ENCODE measurements at regions not wholly inside any gene's neighbourhood (a gene's known extent, or its start where the extent isn't known, plus 50 kb on each side); places are given as distances from the start of the nearest gene placed in this dataset.
"Not testable (repeated sequence)": the region's sequence is repeated elsewhere in the genome, so short reads cannot be mapped to it uniquely, and the experiment has no call there.

DNA sequence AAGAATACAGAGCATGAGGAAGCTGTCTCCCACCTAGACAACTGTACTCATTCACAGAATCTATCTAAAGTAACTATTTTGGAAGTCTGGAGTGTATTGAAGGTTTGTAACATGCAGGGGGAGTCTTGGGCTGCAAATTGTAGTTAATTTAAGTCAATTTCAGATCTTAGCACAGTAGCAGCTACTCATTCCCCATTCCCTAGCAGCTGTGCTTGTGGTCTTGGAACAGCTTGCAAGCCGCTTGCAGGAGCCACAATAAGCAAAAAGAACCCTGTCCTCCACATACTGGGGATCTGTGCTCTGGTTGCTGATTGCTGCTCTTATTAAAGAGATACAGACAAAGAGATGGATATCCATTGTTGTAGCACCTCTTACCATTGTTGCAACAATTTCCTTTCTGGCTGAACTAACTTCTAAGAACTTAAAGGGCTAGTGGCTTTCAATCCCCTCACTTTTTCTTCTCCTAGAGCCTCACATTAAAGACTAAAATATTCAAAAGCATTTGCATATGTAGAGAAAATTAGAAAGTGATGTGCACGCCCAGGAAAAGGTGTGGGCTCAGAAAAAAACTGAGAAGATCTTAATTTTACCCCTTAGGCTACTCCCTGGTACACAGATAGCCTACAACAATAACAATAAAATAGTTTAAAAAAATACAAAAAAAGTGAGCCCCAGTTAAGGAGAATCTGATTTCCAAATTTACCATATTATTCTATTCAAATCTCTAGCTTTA, 1775.1 kb upstream of the PIK3C3 start:
- DNase-seq: no peak

DNA sequence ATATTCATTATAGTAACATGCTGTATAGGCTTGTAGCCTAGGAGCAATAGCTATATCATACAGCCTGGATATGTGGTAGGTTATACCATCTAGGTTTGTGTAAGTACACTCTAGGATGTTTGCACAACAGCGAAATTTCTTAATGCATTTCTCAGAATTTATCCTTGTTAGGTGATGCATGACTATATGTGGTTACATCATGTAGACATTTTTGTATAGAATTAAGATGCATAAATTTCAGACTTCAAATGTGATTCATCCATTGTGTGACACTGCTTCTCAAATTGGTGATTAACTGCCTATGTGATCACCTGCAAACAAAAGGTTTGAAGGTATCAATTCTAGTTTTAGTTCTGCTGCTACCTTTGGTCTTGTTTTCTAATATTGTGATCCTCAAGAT, 1787.0 kb upstream of the PIK3C3 start:
- DNase-seq: no peak

DNA sequence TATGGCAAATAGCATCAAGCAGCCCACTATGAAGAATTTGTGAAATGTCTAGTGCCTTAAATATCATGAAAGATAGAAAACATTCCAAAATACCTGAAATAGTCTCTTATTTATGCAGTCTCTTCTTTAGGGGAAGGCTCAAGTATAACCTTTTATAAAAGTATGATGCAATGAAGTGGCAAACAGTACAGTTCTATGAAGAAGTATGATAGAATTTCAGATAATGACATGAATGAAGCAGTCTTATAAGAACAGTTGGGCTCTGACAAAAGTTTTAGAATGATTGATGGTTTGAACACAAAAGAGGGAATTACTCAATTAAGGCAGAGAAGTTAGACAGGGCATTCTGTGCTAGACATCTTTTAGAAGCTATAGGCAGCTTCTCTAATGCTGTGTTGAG, 1791.8 kb upstream of the PIK3C3 start:
- no peak for DNase-seq

DNA sequence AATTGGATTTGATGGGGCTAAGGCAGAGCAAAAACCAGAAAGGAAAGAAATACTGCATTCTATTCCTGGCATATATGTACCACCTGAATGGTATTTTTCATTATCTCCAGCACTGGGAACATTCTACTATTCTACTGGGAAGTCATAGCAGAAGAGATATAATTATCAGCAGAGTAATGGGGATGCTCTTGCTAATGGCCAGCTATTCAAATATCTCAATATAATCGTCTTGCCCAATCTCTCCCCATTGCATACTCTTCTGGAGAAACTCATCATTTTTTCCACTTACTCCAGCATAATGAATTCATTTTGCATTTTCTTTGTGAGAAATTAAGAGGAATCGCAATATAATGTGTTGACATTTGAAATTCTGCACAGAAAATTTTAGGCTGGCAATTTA, 1794.7 kb upstream of the PIK3C3 start:
- DNase-seq: no peak

DNA sequence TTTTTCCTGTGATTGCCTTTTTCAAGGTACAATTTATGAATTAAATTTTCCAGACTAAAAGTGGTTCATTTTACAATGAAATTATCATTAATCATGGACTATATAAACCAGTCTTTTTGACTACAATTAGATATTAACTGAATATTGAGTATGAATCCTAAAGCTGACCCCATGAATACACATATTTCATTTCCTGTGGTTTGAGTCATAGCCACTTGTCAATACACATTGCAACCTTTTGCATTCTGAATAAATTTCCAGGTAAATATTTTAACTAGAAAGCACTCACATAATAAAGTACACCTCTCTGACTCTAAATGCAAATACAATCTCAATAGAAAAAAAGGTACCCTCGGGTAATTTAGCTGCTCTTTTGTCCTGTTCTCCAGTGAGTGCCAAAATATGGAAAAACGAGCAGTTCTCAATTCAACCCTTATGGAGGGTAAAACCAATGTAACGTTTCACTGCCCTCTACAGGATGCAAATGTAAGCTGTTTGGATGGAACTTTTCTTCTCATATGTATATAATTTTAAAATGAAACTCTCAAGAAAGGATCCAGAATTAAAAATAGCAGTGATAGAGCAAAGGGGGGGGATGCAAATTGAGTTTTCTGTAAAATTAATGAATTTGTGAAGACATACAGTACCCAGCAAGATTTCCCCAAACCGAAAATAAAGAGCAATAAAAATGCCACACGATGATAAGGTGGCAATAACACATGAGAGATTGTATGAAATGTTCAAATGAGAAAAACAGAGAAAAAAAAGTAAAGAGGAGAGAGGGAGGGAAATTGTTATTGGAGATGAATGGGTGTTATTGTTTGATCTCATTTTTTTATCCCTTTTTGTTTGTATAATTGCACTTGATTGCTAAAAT, 1795.7 kb upstream of the PIK3C3 start:
- DNase-seq: peak; percentile 29

DNA sequence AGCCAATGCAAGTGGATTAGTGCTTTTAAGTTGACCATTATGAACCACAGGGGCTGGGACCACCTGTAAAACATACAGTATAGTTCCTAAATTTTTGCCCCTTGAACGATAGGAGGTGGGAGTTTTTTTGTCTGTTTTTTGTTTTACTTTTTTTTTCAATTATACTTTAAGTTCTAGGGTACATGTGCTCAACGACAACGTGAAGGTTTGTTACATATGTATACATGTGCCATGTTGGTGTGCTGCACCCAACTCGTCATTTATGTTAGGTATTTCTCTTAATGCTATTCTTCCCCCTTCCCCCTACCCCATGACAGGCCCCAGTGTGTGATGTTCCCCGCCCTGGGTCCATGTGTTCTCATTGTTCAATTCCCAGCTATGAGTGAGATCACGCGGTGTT, 1797.9 kb upstream of the PIK3C3 start:
- DNase-seq: no peak

DNA sequence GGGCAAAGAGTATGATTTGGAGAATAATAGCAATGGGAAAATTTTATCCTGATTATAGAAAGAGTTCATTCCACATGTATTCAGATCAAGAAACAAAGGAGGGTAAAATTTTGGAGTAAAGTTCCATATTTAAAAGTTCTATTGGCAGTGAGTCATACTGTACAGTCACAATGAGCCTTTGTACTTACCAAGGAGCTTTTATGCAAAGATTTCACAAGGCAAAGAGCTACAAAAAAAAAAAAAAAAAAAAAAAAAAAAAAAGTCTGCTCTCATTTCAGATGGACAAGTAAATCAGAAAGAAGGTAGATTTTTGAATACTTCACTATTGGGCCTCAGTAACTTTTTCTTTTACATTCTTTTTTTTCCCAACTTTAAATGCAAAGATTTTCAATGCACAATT, 1802.2 kb upstream of the PIK3C3 start:
- DNase-seq: no peak

DNA sequence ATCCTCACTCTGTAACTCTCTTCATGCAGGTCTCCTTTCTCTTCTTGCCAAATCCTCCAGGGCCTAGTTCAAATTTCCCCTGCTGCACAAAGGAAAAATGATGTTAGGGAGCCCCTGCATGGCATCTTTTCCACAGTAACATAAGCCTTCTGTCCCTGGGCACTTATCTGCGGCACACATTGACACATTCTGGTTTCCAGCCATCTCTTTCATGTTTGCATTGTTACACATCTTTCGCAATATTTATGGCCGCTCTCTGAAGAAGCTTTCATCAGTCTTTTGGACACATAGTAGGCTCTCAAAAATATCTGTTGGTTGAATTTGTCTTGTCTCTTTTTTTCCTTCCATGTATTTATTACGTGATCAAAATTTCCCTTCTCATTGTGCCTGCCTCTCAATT, 1806.1 kb upstream of the PIK3C3 start:
- no peak for DNase-seq

DNA sequence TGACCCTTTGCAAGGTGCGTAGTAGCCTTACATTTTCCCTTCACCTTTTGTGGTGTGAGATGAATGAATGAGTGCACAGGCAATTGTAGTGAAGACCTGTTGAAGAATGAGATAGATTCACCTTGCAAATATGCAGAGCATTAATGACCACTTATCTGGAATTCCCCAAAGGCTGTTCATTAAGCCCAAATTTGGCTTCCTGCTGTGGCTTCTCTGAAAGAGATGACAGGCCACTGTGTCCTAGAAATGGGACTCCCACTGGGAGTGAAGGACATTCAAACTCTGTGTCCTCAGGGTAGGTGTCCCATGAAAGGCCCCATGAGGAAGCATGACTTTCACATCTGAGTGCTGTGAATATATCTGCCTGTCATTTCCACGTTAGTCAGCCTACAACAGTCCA, 1821.8 kb upstream of the PIK3C3 start:
- no peak for DNase-seq

DNA sequence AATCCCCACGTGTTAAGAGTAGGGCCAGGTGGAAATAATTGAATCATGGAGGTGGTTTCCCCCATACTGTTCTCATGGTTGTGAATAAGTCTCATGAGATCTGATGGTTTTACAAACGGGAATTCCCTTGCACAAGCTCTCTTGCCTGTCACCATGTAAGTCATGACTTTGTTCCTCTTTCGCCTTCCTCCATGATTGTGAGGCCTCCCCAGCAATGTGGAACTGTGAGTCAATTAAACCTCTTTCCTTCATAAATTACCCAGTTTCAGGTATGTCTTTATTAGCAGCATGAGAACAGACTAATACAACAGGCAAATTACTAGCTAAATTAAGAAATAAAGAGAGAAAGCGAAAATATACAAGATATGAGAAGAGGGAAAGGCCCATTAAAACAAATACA, 1822.6 kb upstream of the PIK3C3 start:
- DNase-seq: not testable (repeated sequence)

DNA sequence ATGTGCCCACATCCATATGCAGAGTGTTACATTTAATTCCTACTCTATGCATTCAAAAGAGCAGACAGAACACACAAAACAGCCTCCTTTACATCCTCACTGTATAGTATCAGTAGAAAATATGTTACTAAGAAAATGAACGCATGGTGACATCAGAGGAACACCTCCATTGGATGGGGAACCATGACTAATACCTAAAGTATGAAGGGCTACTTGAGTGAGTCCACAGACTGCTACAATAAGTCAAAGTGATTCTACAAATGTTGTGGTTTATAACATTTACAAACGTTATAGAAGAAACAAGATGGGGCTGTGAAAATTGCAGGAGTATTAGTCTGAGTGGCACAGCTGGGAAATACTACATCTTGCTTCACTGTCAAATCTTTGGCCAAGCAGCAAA, 1830.9 kb upstream of the PIK3C3 start:
- DNase-seq: no peak

DNA sequence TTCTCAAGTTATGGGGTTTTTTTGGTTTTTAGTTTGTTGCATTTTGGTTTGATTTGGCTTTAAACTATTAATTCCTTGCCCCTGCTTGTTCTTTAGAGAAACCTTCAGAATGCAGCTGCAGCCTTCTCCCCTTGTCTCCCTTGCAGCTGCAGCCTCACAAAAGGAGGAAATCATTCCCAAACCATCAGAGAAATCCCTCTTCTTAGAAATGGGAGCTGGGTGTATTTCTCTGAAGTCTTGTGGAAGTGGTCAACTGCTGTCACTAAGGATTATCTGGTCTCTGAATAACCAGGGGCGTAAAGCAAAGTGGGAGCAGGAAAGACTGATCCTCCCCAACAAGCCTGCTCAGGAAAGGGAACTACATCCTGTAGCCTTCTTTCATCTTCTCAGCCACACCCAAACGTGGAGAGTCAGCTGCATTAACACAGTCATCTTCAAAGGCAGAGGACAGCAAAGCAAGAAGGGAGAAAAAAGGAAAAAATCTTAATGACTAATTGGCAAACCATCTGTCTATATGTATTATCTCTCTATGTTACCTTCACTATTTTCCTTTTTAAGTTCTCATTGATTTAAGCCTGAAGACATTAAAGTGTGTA, 1834.1 kb upstream of the PIK3C3 start:
- DNase-seq: no peak

DNA sequence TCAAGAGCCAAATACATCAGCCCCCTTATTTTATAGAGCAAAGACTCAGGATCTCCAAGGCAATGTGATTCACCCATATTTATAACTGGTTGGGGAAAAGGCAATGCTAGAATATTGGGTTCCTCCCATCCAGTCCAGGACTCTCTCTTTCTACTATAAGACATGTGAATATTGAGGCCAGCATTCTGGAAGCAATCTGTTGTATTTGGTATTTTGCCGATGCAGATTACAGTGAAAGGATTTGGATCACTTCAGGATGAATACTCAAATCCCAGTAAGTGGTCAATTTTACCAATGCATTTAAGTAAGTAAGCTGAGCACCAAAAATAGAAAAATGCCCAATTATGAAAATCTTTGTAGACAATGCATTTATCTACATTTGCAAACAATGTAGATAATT, 1834.7 kb upstream of the PIK3C3 start:
- no peak for DNase-seq

DNA sequence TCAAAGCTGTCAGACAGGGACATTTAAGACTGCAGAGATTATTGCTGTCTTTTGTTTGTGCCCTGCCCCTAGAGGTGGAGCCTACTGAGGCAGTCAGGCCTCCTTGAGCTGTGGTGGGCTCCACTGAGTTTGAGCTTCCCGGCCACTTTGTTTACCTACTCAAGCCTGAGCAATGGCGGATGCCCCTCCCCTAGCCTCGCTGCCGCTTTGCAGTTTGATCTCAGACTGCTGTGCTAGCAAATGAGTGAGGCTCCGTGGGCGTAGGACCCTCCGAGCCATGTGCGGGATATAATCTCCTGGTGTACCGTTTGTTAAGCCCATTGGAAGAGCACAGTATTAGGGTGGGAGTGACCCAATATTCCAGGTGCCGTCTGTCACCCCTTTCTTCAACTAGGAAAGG, 1835.5 kb upstream of the PIK3C3 start:
- DNase-seq: not testable (repeated sequence)

DNA sequence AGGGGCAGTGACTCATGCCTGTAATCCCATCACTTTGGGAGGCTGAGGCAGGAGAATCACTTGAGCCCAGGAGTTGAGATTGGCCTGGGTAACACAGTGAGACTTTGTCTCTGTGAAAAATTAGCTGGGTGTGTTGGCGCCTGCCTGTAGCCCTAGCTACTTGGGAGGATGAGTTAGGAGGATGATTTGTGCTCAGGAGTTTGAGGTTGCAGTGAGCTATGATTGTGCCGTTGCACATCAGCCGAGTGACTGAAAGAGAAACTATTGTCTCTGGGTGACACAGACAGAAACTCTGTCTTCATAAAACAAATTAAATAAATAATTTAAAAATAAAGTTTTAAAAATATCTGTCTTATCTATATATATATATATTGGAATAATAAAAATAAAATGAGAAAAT, 1844.6 kb upstream of the PIK3C3 start:
- DNase-seq: no peak

DNA sequence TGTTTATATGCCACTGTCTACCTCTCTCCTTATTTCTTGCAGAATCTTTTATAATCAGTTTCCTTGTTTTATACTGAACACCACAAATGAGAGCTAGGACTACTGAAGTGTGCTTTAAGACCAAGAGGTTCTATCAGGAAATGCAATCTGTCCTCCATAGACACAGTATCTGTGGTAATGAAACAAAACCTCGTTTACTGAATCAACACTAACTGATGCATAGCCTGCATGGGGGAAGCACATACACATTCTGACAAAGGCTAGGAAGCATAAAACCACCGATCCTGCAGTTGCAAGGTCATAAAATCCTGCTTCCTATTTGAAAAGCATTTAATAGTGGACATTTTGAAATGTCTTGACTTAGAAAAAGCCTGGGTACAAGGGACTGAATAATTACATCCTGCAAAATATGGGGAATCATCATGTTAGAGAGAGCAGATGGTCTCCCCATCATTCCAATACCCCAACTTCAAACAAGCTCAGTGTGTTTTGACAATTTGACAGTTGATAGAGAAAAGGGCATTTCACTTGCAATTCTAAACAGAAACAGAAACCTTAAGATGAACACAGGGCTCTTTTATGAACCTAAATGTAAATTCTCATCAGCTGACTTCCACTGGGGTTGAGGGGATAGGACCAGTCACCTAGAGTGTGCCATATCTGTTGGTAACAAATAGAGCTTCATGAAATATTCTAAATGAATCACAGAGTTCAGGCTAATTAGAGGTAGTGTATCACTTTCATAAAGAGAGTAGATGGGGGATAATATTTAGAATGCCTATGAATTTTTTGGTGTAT, 1845.6 kb upstream of the PIK3C3 start:
- no peak for DNase-seq

DNA sequence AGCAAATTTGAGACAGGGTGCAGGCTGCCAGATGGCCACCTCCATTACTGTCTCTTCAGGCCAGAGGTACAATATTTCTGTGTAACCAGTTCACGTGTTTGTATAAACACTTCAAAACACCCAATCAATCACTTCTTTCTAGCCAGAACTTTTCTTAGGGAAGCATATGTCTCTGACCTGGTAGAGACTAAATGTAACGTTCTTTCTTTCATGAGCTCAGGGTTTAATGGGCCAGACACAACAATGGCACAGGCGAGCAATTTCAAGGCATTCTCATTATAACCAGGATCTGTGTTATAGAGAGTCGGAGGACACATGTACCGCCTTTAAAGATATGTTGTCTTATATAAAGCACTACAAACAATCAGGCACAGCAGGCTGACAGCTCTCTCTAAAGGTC, 1846.4 kb upstream of the PIK3C3 start:
- no peak for DNase-seq

DNA sequence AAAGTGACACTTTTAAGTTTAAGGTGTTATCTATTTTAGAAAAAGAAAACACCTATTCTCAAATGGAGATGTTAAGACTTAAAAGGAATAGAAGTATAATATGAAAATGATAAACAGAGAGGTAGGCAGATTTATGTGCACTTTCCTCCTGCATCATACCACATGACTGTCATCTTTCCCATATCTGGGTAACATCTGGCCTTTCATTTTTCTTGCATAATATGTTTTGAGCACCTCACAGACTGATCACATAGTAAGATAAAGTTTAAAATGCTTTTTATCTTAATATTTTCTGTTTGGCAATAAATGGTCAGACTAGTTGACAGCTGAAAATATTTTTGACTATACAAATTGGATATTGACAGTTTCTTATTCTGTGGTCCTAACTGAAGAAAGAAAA, 1852.1 kb upstream of the PIK3C3 start:
- no peak for DNase-seq

DNA sequence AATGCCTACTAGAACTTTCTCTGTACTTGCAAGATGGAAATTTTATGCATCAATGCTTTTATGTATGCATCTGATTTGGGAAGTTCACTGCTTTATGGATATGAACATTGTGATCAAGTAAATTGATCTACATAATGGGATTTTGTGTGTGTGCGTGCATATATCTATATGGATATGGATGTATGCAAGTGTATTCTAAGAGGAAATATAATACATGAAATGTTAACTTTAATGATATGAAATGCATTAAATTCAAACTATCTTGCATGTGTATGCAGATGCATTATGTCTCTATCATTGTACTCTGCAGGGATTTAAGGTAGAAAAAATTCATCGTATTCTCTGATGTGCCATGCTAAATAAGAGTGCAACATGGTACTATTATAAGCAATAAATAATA, 1855.4 kb upstream of the PIK3C3 start:
- no peak for DNase-seq

DNA sequence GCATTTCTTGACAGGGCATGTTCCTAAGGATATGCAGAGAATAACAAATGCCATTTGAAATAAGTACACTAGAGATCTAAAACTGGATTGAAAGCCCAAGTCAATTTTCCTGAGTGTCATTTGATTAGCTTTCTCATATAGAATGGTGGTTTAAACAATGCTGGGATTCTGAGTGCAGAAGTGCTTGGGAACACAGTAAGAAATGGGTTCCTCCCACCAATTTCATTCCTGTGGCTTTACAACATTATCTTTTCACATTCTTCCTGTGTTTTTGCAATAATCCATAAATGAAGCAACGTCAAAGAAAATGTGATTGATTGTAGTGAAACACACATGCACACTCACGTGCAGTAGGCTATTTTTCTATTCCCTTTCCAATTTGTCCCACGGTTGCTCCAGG, 1858.4 kb upstream of the PIK3C3 start:
- DNase-seq: no peak

DNA sequence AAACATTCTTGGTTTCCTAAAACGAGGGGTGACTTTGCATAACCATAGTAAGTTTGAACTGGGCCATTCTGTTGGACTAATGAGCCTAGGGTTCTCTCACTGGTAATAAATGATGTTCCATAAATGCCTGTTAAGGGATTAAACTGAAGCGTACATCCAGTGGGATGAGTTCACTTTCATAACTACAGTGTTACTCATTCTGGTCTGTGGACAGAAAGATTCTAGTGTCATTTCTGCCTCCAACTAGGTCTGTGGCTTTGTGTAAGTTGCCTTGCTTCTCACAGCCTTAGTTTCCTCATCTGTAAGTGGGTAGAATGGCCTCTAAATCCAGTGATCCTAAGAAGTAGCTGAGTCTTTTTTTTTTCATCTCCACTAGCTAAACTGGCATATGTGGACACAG, 1860.6 kb upstream of the PIK3C3 start:
- DNase-seq: no peak

DNA sequence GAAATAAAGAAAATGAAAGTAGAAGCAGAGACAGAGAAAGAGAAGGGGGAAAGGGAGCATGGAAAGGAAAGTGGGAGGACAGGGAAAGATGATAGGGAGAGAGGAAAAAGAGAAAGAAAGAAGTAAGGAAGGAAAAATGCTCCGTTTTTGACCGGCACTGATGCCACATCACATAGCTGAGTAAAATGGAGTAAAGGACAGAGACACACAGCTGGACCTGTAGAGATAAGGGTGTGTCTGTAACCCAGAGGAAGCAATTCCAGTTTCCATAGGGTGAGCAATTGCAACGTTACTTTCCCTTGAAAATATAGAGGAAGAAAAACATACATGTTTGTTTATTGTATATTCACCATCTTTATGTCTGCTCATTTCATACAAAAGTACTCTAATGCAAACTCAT, 1866.9 kb upstream of the PIK3C3 start:
- DNase-seq: no peak

DNA sequence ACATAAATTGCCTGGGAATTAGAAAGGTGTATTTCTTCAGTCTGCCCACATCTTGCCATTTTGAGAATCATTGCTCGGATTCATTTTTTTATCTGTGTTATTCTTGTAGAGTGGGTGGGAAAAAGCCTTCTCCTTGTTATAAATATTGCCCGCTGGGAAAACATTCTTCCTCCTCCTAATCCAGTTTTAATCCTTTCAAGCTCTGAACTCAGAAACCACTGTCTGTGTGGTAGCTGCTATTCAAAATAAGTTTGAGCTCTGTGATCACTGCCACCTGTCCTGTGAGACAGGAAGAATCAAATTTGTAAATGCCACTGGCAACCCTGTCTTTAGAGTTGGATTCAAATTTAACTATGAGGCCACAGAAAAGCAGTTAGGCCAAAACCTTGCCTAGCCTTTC, 1875.2 kb upstream of the PIK3C3 start:
- no peak for DNase-seq
